PC-9 (cell line): ENCODE measurements at regions not wholly inside any gene's neighbourhood (a gene's known extent, or its start where the extent isn't known, plus 50 kb on each side); places are given as distances from the start of the nearest gene placed in this dataset.

Source experiments
- BruUV-seq: library from RNA; stranded (reverse); fragments of 400-500 nt; replicated peaks from 2 replicates; lab custom pipeline; 2021; lab: Mats Ljungman, UMichigan
- CTCF ChIA-PET: fragments of 300-600 bp; sonication (Branson Sonifier 250); formaldehyde crosslinking; loops from one replicate; lab custom pipeline; 2022; ENCODE audit warnings: antibody characterized with exemption; lab: Charles Lee
- POLR2A ChIA-PET: fragments of 300-600 bp; sonication (Branson Sonifier 250); formaldehyde crosslinking; loops from one replicate; lab custom pipeline; 2022; ENCODE audit warnings: antibody characterized with exemption; ENCODE audit not compliant: unreplicated experiment; lab: Charles Lee
- DNase-seq, 2 experiments: peaks; one replicate each; pipeline versions ENCODE4 v3.0.0 to v3.0.0-alpha.2; 2015 to 2022; ENCODE audit warnings: mixed read lengths in 1 of 2
- H2AFZ ChIP-seq: fragments of 200-600 bp; sonication (generic); 2 replicates; pipeline ENCODE4 v1.8.1; 2017; ENCODE audit warnings: antibody characterized with exemption
- H3F3A ChIP-seq: fragments of 200-600 bp; sonication (generic); 2 replicates; pipeline ENCODE4 v1.8.1; 2017; ENCODE audit warnings: antibody characterized with exemption, mild to moderate bottlenecking, low read depth; ENCODE audit not compliant: insufficient read depth
- H3K27ac ChIP-seq: fragments of 200-600 bp; sonication (generic); 2 replicates; pipeline ENCODE4 v1.6.1; 2016; ENCODE audit warnings: mixed run types
- H3K27me3 ChIP-seq: fragments of 200-600 bp; sonication (generic); 2 replicates; pipeline ENCODE4 v1.6.1; 2016; ENCODE audit warnings: low read depth, mixed run types; ENCODE audit not compliant: insufficient read depth
- H3K36me3 ChIP-seq: fragments of 200-600 bp; sonication (generic); 2 replicates; pipeline ENCODE4 v1.6.1; 2016; ENCODE audit warnings: low read depth, mixed run types
- H3K4me1 ChIP-seq: fragments of 200-600 bp; sonication (generic); replicated peaks from 2 replicates; pipeline ENCODE4 v1.6.1; 2016; ENCODE audit warnings: mixed run types; ENCODE audit not compliant: insufficient read depth
- H3K4me2 ChIP-seq: fragments of 200-600 bp; sonication (generic); 2 replicates; pipeline ENCODE4 v1.6.1; 2017; ENCODE audit warnings: mixed run types
- H3K4me3 ChIP-seq: fragments of 200-600 bp; sonication (generic); 2 replicates; pipeline ENCODE4 v1.6.1; 2016; ENCODE audit warnings: mixed run types
- H3K79me2 ChIP-seq: fragments of 200-600 bp; sonication (generic); 2 replicates; pipeline ENCODE4 v1.6.1; 2017; ENCODE audit warnings: low read depth, mixed run types
- H3K9me2 ChIP-seq: fragments of 200-600 bp; sonication (generic); 2 replicates; pipeline ENCODE4 v1.8.1; 2017; ENCODE audit warnings: mild to moderate bottlenecking; ENCODE audit not compliant: insufficient read depth
- H3K9me3 ChIP-seq: fragments of 200-600 bp; sonication (generic); 2 replicates; pipeline ENCODE4 v1.8.1; 2016; ENCODE audit warnings: low read depth; ENCODE audit not compliant: insufficient read depth
- H4K20me1 ChIP-seq: fragments of 200-600 bp; sonication (generic); 2 replicates; pipeline ENCODE4 v1.8.1; 2017; ENCODE audit not compliant: insufficient read depth
- CTCF ChIP-seq: fragments of 200-600 bp; sonication (generic); conservative IDR thresholded peaks from 2 replicates; pipeline ENCODE4 v1.6.1; 2017; ENCODE audit warnings: mixed run types, antibody characterized with exemption, mild to moderate bottlenecking, moderate library complexity
- EZH2 ChIP-seq: fragments of 200-600 bp; sonication (generic); IDR thresholded peaks from 2 replicates; pipeline ENCODE4 v1.8.0; 2017; ENCODE audit warnings: antibody characterized with exemption, low read depth
- intact Hi-C: fragments of 100-400 bp; cut with micrococcal nuclease; formaldehyde crosslinking; loops from one replicate; pipeline ENCODE4 v1.10.0; 2022; ENCODE audit not compliant: unreplicated experiment

- no peak overlapping the region for H3K4me2 ChIP-seq
- BruUV-seq, result no TSS peak
- intact Hi-C loops, result no loop called here
- H3K27me3 ChIP-seq, result no peaks in the 10 kb centered on the region; the same call in 1 of the 2 replicates
- H3K27ac ChIP-seq, result no peak overlapping the region
- CTCF ChIA-PET, result no interaction called here
- H3K4me1 ChIP-seq, result no peaks in the 10 kb centered on the region
- no peaks in the 10 kb centered on the region for H3F3A ChIP-seq
- H3K4me3 ChIP-seq, result no peak overlapping the region
- DNase-seq, result no peak
- H4K20me1 ChIP-seq, result no peaks in the 10 kb centered on the region
- no peak overlapping the region for H2AFZ ChIP-seq
- no peaks in the 10 kb centered on the region for H3K79me2 ChIP-seq
- H3K9me2 ChIP-seq, result no peaks in the 10 kb centered on the region
- POLR2A ChIA-PET, result no interaction called here
- no peaks in the 10 kb centered on the region for H3K9me3 ChIP-seq
- no peak for TF ChIP-seq CTCF
- no peak for TF ChIP-seq EZH2
- no peaks in the 10 kb centered on the region for H3K36me3 ChIP-seq
Observed at GRCh38 chr17:55898195-55898594, 147.3 kb downstream of the PCTP start.

- Histone ChIP-seq H4K20me1 (no peaks in the 10 kb centered on the region), H3F3A (no peaks in the 10 kb centered on the region), H3K27ac (no peak overlapping the region), H2AFZ (no peak overlapping the region), H3K4me1 (no peaks in the 10 kb centered on the region), H3K4me2 (no peak overlapping the region), H3K4me3 (no peak overlapping the region), H3K79me2 (no peaks in the 10 kb centered on the region), H3K36me3 (no peaks in the 10 kb centered on the region), H3K9me3 (no peaks in the 10 kb centered on the region), H3K27me3 (no peaks in the 10 kb centered on the region; the same call in 1 of the 2 replicates), H3K9me2 (no peaks in the 10 kb centered on the region)
- intact Hi-C loops, result no loop called here
- TF ChIP-seq CTCF (no peak), EZH2 (no peak)
- ChIA-PET CTCF (no interaction called here), POLR2A (no interaction called here)
- no peak for DNase-seq
- BruUV-seq, result no TSS peak
Observed at GRCh38 chr17:55900188-55900587, 149.3 kb downstream of the PCTP start.

GRCh38 chr17:55903028-55903690 lies 152.3 kb downstream of the PCTP start:
- no peaks in the 10 kb centered on the region for H3K9me2 ChIP-seq
- ChIA-PET POLR2A (no interaction called here), CTCF (no interaction called here)
- no peaks in the 10 kb centered on the region for H3K79me2 ChIP-seq
- H3K4me3 ChIP-seq, result no peak overlapping the region
- no peak overlapping the region for H3K4me2 ChIP-seq
- TF ChIP-seq EZH2, result no peak
- no peak for TF ChIP-seq CTCF
- intact Hi-C loops, result no loop called here
- no peaks in the 10 kb centered on the region for H3K4me1 ChIP-seq
- H3F3A ChIP-seq, result no peaks in the 10 kb centered on the region
- H2AFZ ChIP-seq, result no peak overlapping the region
- H4K20me1 ChIP-seq, result no peaks in the 10 kb centered on the region
- BruUV-seq, result no TSS peak
- H3K36me3 ChIP-seq, result no peaks in the 10 kb centered on the region
- no peak overlapping the region for H3K27ac ChIP-seq
- no peak for DNase-seq
- H3K27me3 ChIP-seq, result no peaks in the 10 kb centered on the region
- H3K9me3 ChIP-seq, result no peaks in the 10 kb centered on the region
